PC-3 (cell line): ENCODE measurements at regions not wholly inside any gene's neighbourhood (a gene's known extent, or its start where the extent isn't known, plus 50 kb on each side); places are given as distances from the start of the nearest gene placed in this dataset.

ENCODE experiments used
- EZH2 ChIP-seq: fragments of 300-600 bp; sonication (generic); IDR thresholded peaks from one replicate; pipeline ENCODE4 v1.6.1; 2017; ENCODE audit warnings: antibody characterized with exemption, mild to moderate bottlenecking, low read length; ENCODE audit not compliant: unreplicated experiment
- TF ChIP-seq, protein P1 (sequence below): fragments of 300-600 bp; sonication (generic); conservative IDR thresholded peaks from 2 replicates; pipeline ENCODE4 v1.5.1; 2017; ENCODE audit warnings: antibody characterized with exemption, low read depth, mild to moderate bottlenecking, low read length

DNA sequence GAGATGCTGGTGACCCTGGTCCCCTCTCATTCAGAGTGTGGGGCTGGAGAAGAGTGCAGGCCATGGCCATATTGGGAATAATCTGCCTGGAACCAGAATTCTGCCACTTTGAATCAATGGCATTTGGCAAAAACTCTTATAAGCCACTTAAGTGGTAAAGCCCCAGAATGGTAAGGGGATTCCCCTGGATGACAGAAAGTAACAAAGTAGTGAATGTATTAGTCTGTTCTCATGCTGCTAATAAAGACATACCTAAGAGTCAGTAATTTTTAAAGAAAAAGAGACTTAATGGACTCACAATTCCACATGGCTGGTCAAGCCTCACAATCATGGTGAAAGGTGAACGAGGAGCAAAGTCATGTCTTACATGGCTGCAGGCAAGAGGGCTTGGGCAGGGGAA, 248.6 kb downstream of the SH2D4B start:
- TF ChIP-seq, protein P1, sequence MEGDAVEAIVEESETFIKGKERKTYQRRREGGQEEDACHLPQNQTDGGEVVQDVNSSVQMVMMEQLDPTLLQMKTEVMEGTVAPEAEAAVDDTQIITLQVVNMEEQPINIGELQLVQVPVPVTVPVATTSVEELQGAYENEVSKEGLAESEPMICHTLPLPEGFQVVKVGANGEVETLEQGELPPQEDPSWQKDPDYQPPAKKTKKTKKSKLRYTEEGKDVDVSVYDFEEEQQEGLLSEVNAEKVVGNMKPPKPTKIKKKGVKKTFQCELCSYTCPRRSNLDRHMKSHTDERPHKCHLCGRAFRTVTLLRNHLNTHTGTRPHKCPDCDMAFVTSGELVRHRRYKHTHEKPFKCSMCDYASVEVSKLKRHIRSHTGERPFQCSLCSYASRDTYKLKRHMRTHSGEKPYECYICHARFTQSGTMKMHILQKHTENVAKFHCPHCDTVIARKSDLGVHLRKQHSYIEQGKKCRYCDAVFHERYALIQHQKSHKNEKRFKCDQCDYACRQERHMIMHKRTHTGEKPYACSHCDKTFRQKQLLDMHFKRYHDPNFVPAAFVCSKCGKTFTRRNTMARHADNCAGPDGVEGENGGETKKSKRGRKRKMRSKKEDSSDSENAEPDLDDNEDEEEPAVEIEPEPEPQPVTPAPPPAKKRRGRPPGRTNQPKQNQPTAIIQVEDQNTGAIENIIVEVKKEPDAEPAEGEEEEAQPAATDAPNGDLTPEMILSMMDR: no peak
- TF ChIP-seq EZH2: no peak
